T-cell (primary cell): ENCODE measurements at regions not wholly inside any gene's neighbourhood (a gene's known extent, or its start where the extent isn't known, plus 50 kb on each side); places are given as distances from the start of the nearest gene placed in this dataset.

Experiments used
- ATAC-seq, 4 experiments: fragments of 200-7000 bp in 3 of 4; fragments of 150-1000 bp in 1 of 4; cut with Tn5 transposase; replicated peaks in 1 of 4; 1 replicate in 3 of 4; 2 replicates in 1 of 4; pipeline ENCODE4 v1.10.0; 2021; ENCODE audit warnings: moderate library complexity in 3 of 4, mild to moderate bottlenecking in 2 of 4, moderate number of reproducible peaks in 1 of 4
- CTCF ChIA-PET, 2 donors: fragments of 300-600 bp; sonication (Branson Sonifier 250); formaldehyde crosslinking; loops; one replicate each; lab custom pipeline; 2022; ENCODE audit warnings: antibody characterized with exemption in 2 of 2; lab: Charles Lee
- POLR2A ChIA-PET, 2 donors: fragments of 300-600 bp; sonication (Branson Sonifier 250); formaldehyde crosslinking; loops; one replicate each; lab custom pipeline; 2022; ENCODE audit warnings: antibody characterized with exemption in 2 of 2; lab: Charles Lee
- DNase-seq, 35 experiments: peaks; one replicate each; pipeline versions ENCODE4 v3.0.0 to v3.0.0-alpha.2; 2013 to 2023
- H3K27ac ChIP-seq: one replicate; pipeline ENCODE4 v1.5.1; 2013; ENCODE audit warnings: low read length
- H3K27me3 ChIP-seq, 2 experiments: replicated peaks in 1 of 2; 1 replicate in 1 of 2; 2 replicates in 1 of 2; pipeline versions ENCODE4 v1.6.1 to v1.7.0; 2013; ENCODE audit warnings: low read length in 1 of 2, mixed read lengths in 1 of 2; ENCODE audit not compliant: control insufficient read depth in 2 of 2, insufficient read depth in 2 of 2; ENCODE audit errors: extremely low read depth in 1 of 2
- H3K36me3 ChIP-seq, 2 donors: 1 replicate in 1 of 2; 2 replicates in 1 of 2; pipeline versions ENCODE4 v1.6.1 to v1.7.0; 2013; ENCODE audit warnings: low read length in 1 of 2; ENCODE audit not compliant: control insufficient read depth in 2 of 2, insufficient read depth in 1 of 2; ENCODE audit errors: extremely low read depth in 1 of 2
- H3K4me1 ChIP-seq, 2 experiments: 1 replicate in 1 of 2; 2 replicates in 1 of 2; pipeline versions ENCODE4 v1.6.1 to v1.7.0; 2013; ENCODE audit warnings: low read length in 2 of 2, mixed read lengths in 1 of 2; ENCODE audit not compliant: insufficient read depth in 2 of 2, control insufficient read depth in 1 of 2; ENCODE audit errors: extremely low read depth in 1 of 2
- H3K4me3 ChIP-seq, 2 donors: 1 replicate in 1 of 2; 2 replicates in 1 of 2; pipeline versions ENCODE4 v1.5.1 to v1.7.0; 2013; ENCODE audit warnings: mild to moderate bottlenecking in 2 of 2, low read length in 1 of 2, moderate library complexity in 1 of 2; ENCODE audit not compliant: control insufficient read depth in 1 of 2; ENCODE audit errors: extremely low read depth in 1 of 2
- H3K9me3 ChIP-seq: 2 replicates; pipeline ENCODE4 v1.7.0; 2013
- H3K27ac Mint-ChIP-seq, 2 donors: one replicate each; pipeline ENCODE4 v1.8.0; 2020 to 2021; ENCODE audit warnings: mild to moderate bottlenecking in 2 of 2, mixed read lengths in 2 of 2
- H3K27me3 Mint-ChIP-seq, 2 donors: one replicate each; pipeline ENCODE4 v1.8.0; 2021 to 2022; ENCODE audit warnings: mixed read lengths in 2 of 2
- H3K36me3 Mint-ChIP-seq: one replicate; pipeline ENCODE4 v1.8.0; 2021; ENCODE audit warnings: mixed read lengths
- H3K4me1 Mint-ChIP-seq, 3 donors: one replicate each; pipeline ENCODE4 v1.8.0; 2020 to 2022; ENCODE audit warnings: mixed read lengths in 3 of 3, mild to moderate bottlenecking in 1 of 3
- H3K4me3 Mint-ChIP-seq, 3 donors: one replicate each; pipeline ENCODE4 v1.8.0; 2020 to 2022; ENCODE audit warnings: mild to moderate bottlenecking in 3 of 3, mixed read lengths in 3 of 3, moderate library complexity in 3 of 3
- H3K9me3 Mint-ChIP-seq, 3 donors: one replicate each; pipeline ENCODE4 v1.8.0; 2020 to 2022; ENCODE audit warnings: mixed read lengths in 3 of 3
- WGBS: methylation state at CpG from one replicate; pipeline ENCODE4 v1.1.5; 2013; ENCODE audit warnings: missing lambda C conversion rate; ENCODE audit not compliant: insufficient coverage; 5-methylcytosine and 5-hydroxymethylcytosine counted together

GRCh38 chr11:134480136-134480712 lies 68.2 kb upstream of the B3GAT1 start:
- 38% methylated on average over 1 of the region's 5 CpGs for WGBS
- Histone ChIP-seq H3K27ac (no peak overlapping the region), H3K4me1 (no peaks in the 10 kb centered on the region), H3K9me3 (no peaks in the 10 kb centered on the region), H3K36me3 (no peaks in the 10 kb centered on the region), H3K4me3 (no peak overlapping the region), H3K27me3 (peaks cover 0 to 26% of the 10 kb centered on the region in 2 experiments)
- POLR2A ChIA-PET = no interaction called here
- Mint-ChIP-seq H3K36me3 (no peaks in the 10 kb centered on the region), H3K4me1 (peaks cover 0 to 4% (median 0%) of the 10 kb centered on the region in 3 donors), H3K4me3 (no peak overlapping the region), H3K27ac (no peak overlapping the region), H3K27me3 (peaks cover 27 to 34% of the 10 kb centered on the region in 2 donors), H3K9me3 (peaks cover 0 to 4% (median 0%) of the 10 kb centered on the region in 3 donors)
- CTCF ChIA-PET = interaction anchor here in 1 of 2 donors (0.6 kb wide), 1 partner anchor 888 kb away, joined by 4 read pairs; no protein-coding TSS in a partner anchor
- no peak for DNase-seq
- no peak for ATAC-seq

DNA sequence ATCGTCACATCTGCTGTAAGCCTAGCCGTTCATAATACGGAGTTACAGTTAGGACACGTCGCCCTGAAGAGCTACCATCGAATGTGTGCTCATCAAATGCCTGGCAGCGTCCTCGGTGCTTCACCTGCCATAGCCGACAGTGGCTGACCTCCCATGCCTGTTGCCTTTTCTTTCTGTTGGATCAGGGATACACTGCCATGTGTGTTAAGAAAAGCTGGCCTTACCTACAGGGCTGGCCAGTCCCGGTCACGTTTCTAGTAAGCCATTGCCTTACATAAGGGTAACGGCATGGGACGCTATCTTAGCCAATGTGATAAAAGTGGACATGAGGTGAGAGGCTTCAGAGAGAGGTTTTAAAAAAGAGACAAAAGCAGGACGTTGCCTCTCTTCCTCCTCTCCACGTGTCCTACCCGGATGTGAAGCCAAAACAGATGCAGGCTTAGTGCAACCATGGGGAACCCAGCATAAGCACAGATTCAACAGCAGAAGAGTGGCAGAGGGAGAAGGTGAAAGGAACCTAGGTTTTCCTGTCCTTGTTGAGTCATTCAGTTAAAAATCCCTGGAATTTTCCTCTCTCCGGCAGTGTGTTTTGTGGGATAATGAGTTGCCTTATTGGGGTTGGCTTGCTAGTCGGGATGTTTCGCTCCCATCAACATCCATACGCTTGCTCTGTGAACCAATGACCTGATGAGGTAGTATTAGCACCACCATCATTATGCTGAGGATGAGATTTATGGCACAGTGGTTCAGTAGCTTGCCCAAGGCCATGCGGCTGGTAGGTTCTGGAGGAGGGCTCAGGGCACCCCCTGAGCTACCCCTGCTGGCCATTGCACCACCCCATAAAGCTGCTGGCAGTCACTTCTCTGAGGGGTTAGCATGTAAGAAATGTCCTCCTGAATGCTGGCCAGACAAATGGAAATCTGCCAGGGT lies 67.4 kb upstream of the B3GAT1 start:
- CTCF ChIA-PET = interaction anchor here in 1 of 2 donors (0.6 to 0.7 kb wide), 2 partner anchors 19 to 887 kb away, joined by 3 to 4 read pairs; no protein-coding TSS in a partner anchor
- no peak overlapping the region for H3K4me3 Mint-ChIP-seq
- no peaks in the 10 kb centered on the region for H3K36me3 ChIP-seq
- POLR2A ChIA-PET = no interaction called here
- H3K4me1 Mint-ChIP-seq = peaks cover 0 to 4% (median 0%) of the 10 kb centered on the region in 3 donors
- 86% methylated on average over 9 of the region's 21 CpGs for WGBS
- no peaks in the 10 kb centered on the region for H3K4me1 ChIP-seq
- H3K9me3 Mint-ChIP-seq = peaks cover 0 to 4% (median 0%) of the 10 kb centered on the region in 3 donors
- H3K27me3 ChIP-seq = peaks cover 0 to 33% of the 10 kb centered on the region in 2 experiments
- H3K36me3 Mint-ChIP-seq = no peaks in the 10 kb centered on the region
- DNase-seq (no peak), ATAC-seq (no peak)
- peaks cover 31 to 38% of the 10 kb centered on the region in 2 donors for H3K27me3 Mint-ChIP-seq
- no peak overlapping the region for H3K27ac ChIP-seq
- no peaks in the 10 kb centered on the region for H3K9me3 ChIP-seq
- H3K27ac Mint-ChIP-seq = no peak overlapping the region
- H3K4me3 ChIP-seq = no peak overlapping the region

GRCh38 chr11:134478611-134479010 lies 66.6 kb upstream of the B3GAT1 start:
- Mint-ChIP-seq H3K36me3 (no peaks in the 10 kb centered on the region), H3K4me1 (peaks cover 0 to 4% (median 0%) of the 10 kb centered on the region in 3 donors), H3K4me3 (no peak overlapping the region), H3K27me3 (peaks cover 40 to 47% of the 10 kb centered on the region in 2 donors), H3K9me3 (peaks cover 0 to 4% (median 0%) of the 10 kb centered on the region in 3 donors), H3K27ac (no peak overlapping the region)
- no peaks in the 10 kb centered on the region for H3K9me3 ChIP-seq
- H3K4me3 ChIP-seq = no peak overlapping the region
- DNase-seq (no peak), ATAC-seq (no peak)
- CTCF ChIA-PET = interaction anchor here in 1 of 2 donors (0.7 kb wide), 1 partner anchor 19 kb away, joined by 3 read pairs; no protein-coding TSS in a partner anchor
- peaks cover 0 to 42% of the 10 kb centered on the region in 2 experiments for H3K27me3 ChIP-seq
- H3K27ac ChIP-seq = no peak overlapping the region
- no peaks in the 10 kb centered on the region for H3K4me1 ChIP-seq
- POLR2A ChIA-PET = no interaction called here
- H3K36me3 ChIP-seq = no peaks in the 10 kb centered on the region
- 32% methylated on average over 2 of the region's 2 CpGs for WGBS

GRCh38 chr11:134478176-134478575 lies 66.1 kb upstream of the B3GAT1 start:
- Mint-ChIP-seq H3K27me3 (peaks cover 44 to 51% of the 10 kb centered on the region in 2 donors), H3K4me3 (no peak overlapping the region), H3K4me1 (peaks cover 0 to 4% (median 0%) of the 10 kb centered on the region in 3 donors), H3K27ac (no peak overlapping the region), H3K36me3 (no peaks in the 10 kb centered on the region), H3K9me3 (peaks cover 0 to 4% (median 0%) of the 10 kb centered on the region in 3 donors)
- ChIA-PET POLR2A (no interaction called here), CTCF (interaction anchor here in 1 of 2 donors (0.7 kb wide), 1 partner anchor 20 kb away, joined by 3 read pairs; no protein-coding TSS in a partner anchor)
- ATAC-seq (no peak), DNase-seq (no peak)
- Histone ChIP-seq H3K4me1 (no peaks in the 10 kb centered on the region), H3K27me3 (peaks cover 0 to 46% of the 10 kb centered on the region in 2 experiments), H3K4me3 (no peak overlapping the region), H3K36me3 (no peaks in the 10 kb centered on the region), H3K27ac (no peak overlapping the region), H3K9me3 (no peaks in the 10 kb centered on the region)
- WGBS = no CpG with 5 or more reads among the region's 7 CpGs

GRCh38 chr11:134477486-134477885 lies 65.4 kb upstream of the B3GAT1 start:
- no peak overlapping the region for H3K4me3 ChIP-seq
- Mint-ChIP-seq H3K27ac (no peak overlapping the region), H3K4me3 (no peak overlapping the region), H3K27me3 (peaks cover 48 to 57% of the 10 kb centered on the region in 2 donors), H3K4me1 (peaks cover 0 to 4% (median 0%) of the 10 kb centered on the region in 3 donors), H3K36me3 (no peaks in the 10 kb centered on the region), H3K9me3 (peaks cover 0 to 4% (median 0%) of the 10 kb centered on the region in 3 donors)
- H3K27me3 ChIP-seq = peaks cover 0 to 49% of the 10 kb centered on the region in 2 experiments
- DNase-seq (no peak), ATAC-seq (no peak)
- H3K9me3 ChIP-seq = no peaks in the 10 kb centered on the region
- no peaks in the 10 kb centered on the region for H3K36me3 ChIP-seq
- ChIA-PET CTCF (no interaction called here), POLR2A (no interaction called here)
- H3K27ac ChIP-seq = no peak overlapping the region
- H3K4me1 ChIP-seq = no peaks in the 10 kb centered on the region
- no CpG with 5 or more reads among the region's 2 CpGs for WGBS

GRCh38 chr11:134476435-134477021 lies 64.5 kb upstream of the B3GAT1 start:
- ChIA-PET POLR2A (no interaction called here), CTCF (no interaction called here)
- WGBS = 28% methylated on average over 11 of the region's 11 CpGs
- peaks cover 0 to 4% (median 0%) of the 10 kb centered on the region in 3 donors for H3K4me1 Mint-ChIP-seq
- Histone ChIP-seq H3K27me3 (peaks cover 0 to 54% of the 10 kb centered on the region in 2 experiments), H3K36me3 (no peaks in the 10 kb centered on the region), H3K4me3 (no peak overlapping the region), H3K9me3 (no peaks in the 10 kb centered on the region), H3K27ac (no peak overlapping the region), H3K4me1 (no peaks in the 10 kb centered on the region)
- H3K36me3 Mint-ChIP-seq = no peaks in the 10 kb centered on the region
- H3K4me3 Mint-ChIP-seq = no peak overlapping the region
- H3K27ac Mint-ChIP-seq = no peak overlapping the region
- no peak for ATAC-seq
- H3K9me3 Mint-ChIP-seq = peaks cover 0 to 4% (median 0%) of the 10 kb centered on the region in 3 donors
- H3K27me3 Mint-ChIP-seq = peaks cover 56 to 64% of the 10 kb centered on the region in 2 donors
- no peak for DNase-seq
